OCI-LY3 (cell line): ENCODE measurements at regions not wholly inside any gene's neighbourhood (a gene's known extent, or its start where the extent isn't known, plus 50 kb on each side); places are given as distances from the start of the nearest gene placed in this dataset.

Experiments
- H2AFZ ChIP-seq: fragments of 200-600, 300-600 bp; shearing (Covaris generic); 2 replicates; pipeline ENCODE4 v1.6.0; 2014; ENCODE audit warnings: antibody characterized with exemption, low read depth, low read length
- H3K27ac ChIP-seq: fragments of 200-600, 300-600 bp; sonication (generic); 2 replicates; pipeline ENCODE4 v1.5.1; 2014; ENCODE audit warnings: mild to moderate bottlenecking, low read length, moderate library complexity, mixed read lengths
- H3K27me3 ChIP-seq: fragments of 200-600, 300-600 bp; sonication (generic); 2 replicates; pipeline ENCODE4 v1.6.1; 2014; ENCODE audit warnings: low read depth, low read length, mixed read lengths
- H3K36me3 ChIP-seq: fragments of 200-600, 300-600 bp; sonication (generic); replicated peaks from 2 replicates; pipeline ENCODE3; 2014; ENCODE audit warnings: low read depth, low read length, mixed read lengths
- H3K4me1 ChIP-seq: fragments of 300-600, 200-600 bp; sonication (generic); 2 replicates; pipeline ENCODE4 v1.6.1; 2014; ENCODE audit warnings: low read length, mixed read lengths
- H3K4me2 ChIP-seq: fragments of 200-600, 300-600 bp; sonication (generic); 2 replicates; pipeline ENCODE4 v1.6.1; 2014; ENCODE audit warnings: low read length, mixed read lengths
- H3K4me3 ChIP-seq: fragments of 300-600, 200-600 bp; sonication (generic); 2 replicates; pipeline ENCODE4 v1.5.1; 2014; ENCODE audit warnings: antibody characterized with exemption, mild to moderate bottlenecking, low read length, moderate library complexity
- H3K79me2 ChIP-seq: fragments of 300-600, 200-600 bp; shearing (Covaris generic); 2 replicates; pipeline ENCODE4 v1.6.1; 2014; ENCODE audit warnings: mild to moderate bottlenecking, low read length, mixed read lengths
- H3K9ac ChIP-seq: fragments of 300-600, 200-600 bp; shearing (Covaris generic); 2 replicates; pipeline ENCODE4 v1.6.0; 2014; ENCODE audit warnings: mild to moderate bottlenecking, low read length, moderate library complexity
- H3K9me3 ChIP-seq: fragments of 200-600, 300-600 bp; shearing (Covaris generic); 2 replicates; pipeline ENCODE4 v1.6.1; 2014; ENCODE audit warnings: low read length, mixed read lengths; ENCODE audit not compliant: insufficient read depth
- H4K20me1 ChIP-seq: fragments of 200-600, 300-600 bp; sonication (generic); 2 replicates; pipeline ENCODE4 v1.6.1; 2016; ENCODE audit warnings: low read length, mixed read lengths; ENCODE audit not compliant: insufficient read depth
- CTCF ChIP-seq: fragments of 200-600, 300-600 bp; sonication (generic); IDR thresholded peaks from 2 replicates; pipeline ENCODE4 v1.5.1; 2014; ENCODE audit warnings: antibody characterized with exemption, low read length, low read depth
- EZH2phosphoT487 ChIP-seq: fragments of 200-600 bp; shearing (Covaris generic); IDR thresholded peaks from 2 replicates; pipeline ENCODE4 v1.6.1; 2018; ENCODE audit warnings: antibody characterized with exemption, mixed run types, low read depth

- no peaks in the 10 kb centered on the region for H3K9me3 ChIP-seq
- no peak overlapping the region for H3K4me2 ChIP-seq
- H3K79me2 ChIP-seq = no peaks in the 10 kb centered on the region
- TF ChIP-seq EZH2phosphoT487 (no peak), CTCF (no peak)
- 0 out of 2 replicates have a peak, but pooled peaks cover 3% of the 10 kb centered on the region for H3K27me3 ChIP-seq
- H4K20me1 ChIP-seq = no peaks in the 10 kb centered on the region
- H3K27ac ChIP-seq = no peak overlapping the region
- no peak overlapping the region for H3K4me3 ChIP-seq
- H3K4me1 ChIP-seq = peaks cover 6% of the 10 kb centered on the region; the same call in 1 of the 2 replicates
- H2AFZ ChIP-seq = no peak overlapping the region
- no peaks in the 10 kb centered on the region for H3K36me3 ChIP-seq
- H3K9ac ChIP-seq = no peak overlapping the region
Observed at GRCh38 chr12:82529101-82529500, 157.6 kb upstream of the TMTC2 start.

GRCh38 chr12:82529954-82530353 lies 156.8 kb upstream of the TMTC2 start:
- Histone ChIP-seq H3K9ac (no peak overlapping the region), H3K9me3 (no peaks in the 10 kb centered on the region)
- TF ChIP-seq EZH2phosphoT487 = no peak
- TF ChIP-seq CTCF = no peak

GRCh38 chr12:82530394-82530793 lies 156.3 kb upstream of the TMTC2 start:
- H3K9ac ChIP-seq = no peak overlapping the region
- no peaks in the 10 kb centered on the region for H3K4me1 ChIP-seq
- no peak overlapping the region for H2AFZ ChIP-seq
- H4K20me1 ChIP-seq = no peaks in the 10 kb centered on the region
- no peak for TF ChIP-seq EZH2phosphoT487
- TF ChIP-seq CTCF = no peak
- no peaks in the 10 kb centered on the region for H3K27me3 ChIP-seq
- H3K36me3 ChIP-seq = no peaks in the 10 kb centered on the region
- no peaks in the 10 kb centered on the region for H3K9me3 ChIP-seq
- H3K4me3 ChIP-seq = no peak overlapping the region
- H3K27ac ChIP-seq = no peak overlapping the region
- no peak overlapping the region for H3K4me2 ChIP-seq
- no peaks in the 10 kb centered on the region for H3K79me2 ChIP-seq

More at GRCh38 chr12:82529954-82530353, 156.8 kb upstream of the TMTC2 start:
- no peaks in the 10 kb centered on the region for H3K4me1 ChIP-seq
- H3K27me3 ChIP-seq = no peaks in the 10 kb centered on the region
- H3K4me2 ChIP-seq = no peak overlapping the region
- H3K27ac ChIP-seq = no peak overlapping the region
- H3K4me3 ChIP-seq = no peak overlapping the region
- H3K79me2 ChIP-seq = no peaks in the 10 kb centered on the region
- H2AFZ ChIP-seq = no peak overlapping the region
- H4K20me1 ChIP-seq = no peaks in the 10 kb centered on the region
- H3K36me3 ChIP-seq = no peaks in the 10 kb centered on the region

GRCh38 chr12:82533341-82533740 lies 153.4 kb upstream of the TMTC2 start:
- H3K36me3 ChIP-seq = no peaks in the 10 kb centered on the region
- H3K4me3 ChIP-seq = no peak overlapping the region
- no peaks in the 10 kb centered on the region for H3K4me1 ChIP-seq
- H2AFZ ChIP-seq = no peak overlapping the region
- no peak overlapping the region for H3K27ac ChIP-seq
- no peak overlapping the region for H3K4me2 ChIP-seq
- H3K27me3 ChIP-seq = no peaks in the 10 kb centered on the region
- H3K9me3 ChIP-seq = no peaks in the 10 kb centered on the region
- H3K79me2 ChIP-seq = no peaks in the 10 kb centered on the region
- no peaks in the 10 kb centered on the region for H4K20me1 ChIP-seq
- no peak overlapping the region for H3K9ac ChIP-seq
- no peak for TF ChIP-seq EZH2phosphoT487
- no peak for TF ChIP-seq CTCF
